Ascending aorta (tissue), 2 donors: ENCODE measurements at regions not wholly inside any gene's neighbourhood (a gene's known extent, or its start where the extent isn't known, plus 50 kb on each side); places are given as distances from the start of the nearest gene placed in this dataset.

ENCODE experiments used
- DNase-seq, 2 donors: peaks; one replicate each; pipeline ENCODE4 v3.0.0-alpha.2; 2019; ENCODE audit warnings: low spot score in 2 of 2
- H3K27ac ChIP-seq, 2 donors: fragments of 200-600 bp; sonication (generic); one replicate each; pipeline ENCODE4 v1.5.1; 2016 to 2017; ENCODE audit warnings: mild to moderate bottlenecking in 1 of 2
- H3K27me3 ChIP-seq: fragments of 200-600 bp; sonication (generic); one replicate; pipeline ENCODE4 v1.5.1; 2017
- H3K36me3 ChIP-seq, 2 donors: fragments of 200-600 bp; sonication (generic); one replicate each; pipeline ENCODE4 v1.5.1; 2016
- H3K4me1 ChIP-seq, 2 donors: fragments of 200-600 bp; sonication (generic); one replicate each; pipeline ENCODE4 v1.5.1; 2016 to 2017; ENCODE audit warnings: mild to moderate bottlenecking in 1 of 2
- H3K4me3 ChIP-seq, 2 donors: fragments of 200-600 bp; sonication (generic); one replicate each; pipeline ENCODE4 v1.5.1; 2016 to 2017; ENCODE audit warnings: mild to moderate bottlenecking in 1 of 2
- H3K9me3 ChIP-seq, 2 donors: fragments of 200-600 bp; sonication (generic); one replicate each; pipeline ENCODE4 v1.5.1; 2016
- CTCF ChIP-seq, 3 experiments: fragments of 200-600 bp in 2 of 3; fragments of 450-650 bp in 1 of 3; sonication (generic) in 2 of 3; IDR thresholded peaks; one replicate each; pipeline ENCODE4 v1.5.1; 2016 to 2019; ENCODE audit warnings: antibody characterized with exemption in 3 of 3, mild to moderate bottlenecking in 1 of 3, moderate library complexity in 1 of 3
- intact Hi-C: fragments of 100-400 bp; cut with DNase I; formaldehyde crosslinking; loops from one replicate; pipeline ENCODE4 v1.15.1; 2023

DNA sequence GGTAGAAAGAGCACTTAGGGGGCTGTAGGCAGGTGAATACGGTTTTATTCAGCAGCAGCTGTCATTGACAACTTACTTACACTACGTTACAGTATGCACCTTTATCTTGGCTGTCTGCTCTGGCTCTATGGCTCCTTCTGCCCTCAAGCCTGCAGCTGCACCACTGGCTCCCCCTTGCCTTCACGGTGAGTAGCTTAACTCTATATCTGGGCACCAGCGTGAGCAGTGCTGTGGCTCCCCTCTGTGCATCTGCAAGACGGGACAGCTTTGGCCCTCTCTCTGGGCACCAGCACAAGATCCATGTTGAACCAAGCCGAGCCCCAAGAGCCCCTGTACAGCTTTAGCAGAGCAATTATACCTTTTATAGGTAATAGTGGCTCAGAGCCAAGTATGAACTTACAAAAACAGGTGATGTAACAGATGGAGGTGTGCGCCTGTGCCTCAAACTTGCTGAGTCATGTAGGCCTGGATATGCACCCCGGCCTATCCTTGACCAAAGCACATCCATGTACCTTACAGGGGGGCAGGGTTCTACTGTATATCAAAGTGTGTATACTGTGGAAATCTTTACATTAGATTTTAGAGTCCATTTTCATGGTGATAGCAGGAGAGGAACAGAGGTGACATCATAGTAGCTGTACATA lies 96.9 kb upstream of the CTSC start:
- no peak for DNase-seq
- no peak overlapping the region for H3K27ac ChIP-seq
- no peaks in the 10 kb centered on the region for H3K36me3 ChIP-seq
- H3K4me1 ChIP-seq, result no peaks in the 10 kb centered on the region
- no peaks in the 10 kb centered on the region for H3K27me3 ChIP-seq
- intact Hi-C loops, result no loop called here
- H3K4me3 ChIP-seq, result no peak overlapping the region
- TF ChIP-seq CTCF (IDR thresholded peaks at IDR 0.05), result no peak
- no peaks in the 10 kb centered on the region for H3K9me3 ChIP-seq

GRCh38 chr11:88433536-88434230 lies 96.1 kb upstream of the CTSC start:
- H3K4me1 ChIP-seq, result no peaks in the 10 kb centered on the region
- intact Hi-C loops, result no loop called here
- no peak overlapping the region for H3K4me3 ChIP-seq
- no peaks in the 10 kb centered on the region for H3K36me3 ChIP-seq
- H3K9me3 ChIP-seq, result no peaks in the 10 kb centered on the region
- DNase-seq, result no peak
- TF ChIP-seq CTCF (IDR thresholded peaks at IDR 0.05), result no peak
- no peaks in the 10 kb centered on the region for H3K27me3 ChIP-seq
- H3K27ac ChIP-seq, result no peak overlapping the region

DNA sequence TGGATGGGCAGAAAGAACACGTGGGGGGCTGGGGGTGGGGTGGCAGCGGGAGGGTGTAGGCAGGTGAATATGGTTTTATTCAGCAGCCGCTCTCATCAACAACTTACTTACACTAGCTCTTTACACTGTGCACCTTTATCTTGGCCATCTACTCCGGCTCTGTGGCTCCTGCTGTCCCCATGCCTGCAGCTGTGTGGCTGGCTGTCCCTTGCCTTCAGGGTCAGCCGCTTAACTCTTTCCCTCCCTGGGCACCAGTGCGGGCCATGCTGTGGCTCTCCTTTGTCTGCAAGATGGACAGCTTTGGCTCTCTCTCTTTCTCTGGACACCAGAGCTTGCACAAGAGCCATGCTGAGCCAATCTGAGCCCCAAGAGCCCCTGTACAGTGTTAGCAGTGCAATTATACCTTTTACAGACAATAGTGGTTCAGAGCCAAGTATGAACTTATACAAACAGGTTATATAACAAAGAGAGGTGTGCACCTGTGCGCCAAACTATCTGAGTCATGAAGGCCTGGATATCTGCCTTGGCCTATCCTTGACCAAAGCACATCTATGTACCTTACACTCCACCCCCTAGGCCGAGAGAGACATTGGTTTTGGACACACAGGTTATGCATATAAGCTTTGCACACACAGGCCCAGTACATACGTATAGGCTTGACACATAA lies 94.3 kb upstream of the CTSC start:
- DNase-seq, result no peak
- intact Hi-C loops, result no loop called here
- no peak overlapping the region for H3K27ac ChIP-seq
- H3K36me3 ChIP-seq, result no peaks in the 10 kb centered on the region
- H3K27me3 ChIP-seq, result no peaks in the 10 kb centered on the region
- no peak overlapping the region for H3K4me3 ChIP-seq
- H3K4me1 ChIP-seq, result no peaks in the 10 kb centered on the region
- no peak for TF ChIP-seq CTCF (IDR thresholded peaks at IDR 0.05)
- H3K9me3 ChIP-seq, result no peaks in the 10 kb centered on the region

- intact Hi-C loops, result no loop called here
- no peak for DNase-seq
- TF ChIP-seq CTCF (IDR thresholded peaks at IDR 0.05), result no peak
Observed at GRCh38 chr11:88428959-88429358, 91.4 kb upstream of the CTSC start.

GRCh38 chr11:88427719-88428118 lies 90.2 kb upstream of the CTSC start:
- intact Hi-C loops, result no loop called here
- no peak for TF ChIP-seq CTCF (IDR thresholded peaks at IDR 0.05)
- no peaks in the 10 kb centered on the region for H3K9me3 ChIP-seq
- H3K4me1 ChIP-seq, result no peaks in the 10 kb centered on the region
- H3K27me3 ChIP-seq, result no peaks in the 10 kb centered on the region
- no peak overlapping the region for H3K27ac ChIP-seq
- H3K36me3 ChIP-seq, result no peaks in the 10 kb centered on the region
- H3K4me3 ChIP-seq, result no peak overlapping the region
- no peak for DNase-seq

More at GRCh38 chr11:88428959-88429358, 91.4 kb upstream of the CTSC start:
- no peak overlapping the region for H3K27ac ChIP-seq
- H3K4me1 ChIP-seq, result no peaks in the 10 kb centered on the region
- H3K9me3 ChIP-seq, result no peaks in the 10 kb centered on the region
- no peaks in the 10 kb centered on the region for H3K27me3 ChIP-seq
- H3K36me3 ChIP-seq, result no peaks in the 10 kb centered on the region
- no peak overlapping the region for H3K4me3 ChIP-seq
